WERI-Rb-1 (cell line): ENCODE measurements at regions not wholly inside any gene's neighbourhood (a gene's known extent, or its start where the extent isn't known, plus 50 kb on each side); places are given as distances from the start of the nearest gene placed in this dataset.
"Not testable (repeated sequence)": the region's sequence is repeated elsewhere in the genome, so short reads cannot be mapped to it uniquely, and the experiment has no call there.

Experiments used
- DNase-seq: peaks from one replicate; pipeline ENCODE4 v3.0.0-alpha.2; 2020
- H3K27ac ChIP-seq: fragments of 250-450 bp; sonication (Bioruptor Pico); 2 replicates; pipeline ENCODE4 v1.5.1; 2020; ENCODE audit warnings: mild to moderate bottlenecking, moderate library complexity
- H3K27me3 ChIP-seq: fragments of 250-450 bp; sonication (Bioruptor Pico); 2 replicates; pipeline ENCODE4 v1.5.1; 2021; ENCODE audit warnings: mild to moderate bottlenecking, low read depth, moderate library complexity; ENCODE audit not compliant: insufficient read depth, severe bottlenecking
- H3K36me3 ChIP-seq: fragments of 250-450 bp; sonication (Bioruptor Pico); 2 replicates; pipeline ENCODE4 v1.5.1; 2020; ENCODE audit warnings: mild to moderate bottlenecking, moderate library complexity
- H3K4me3 ChIP-seq: 2 replicates; pipeline ENCODE4 v1.5.1; 2011; ENCODE audit warnings: low read depth, mild to moderate bottlenecking, control low read depth, low read length
- H3K9me3 ChIP-seq: fragments of 250-450 bp; sonication (Bioruptor Pico); 2 replicates; pipeline ENCODE4 v1.5.1; 2021; ENCODE audit warnings: mild to moderate bottlenecking, moderate library complexity; ENCODE audit not compliant: severe bottlenecking
- CTCF ChIP-seq: IDR thresholded peaks from 2 replicates; pipeline ENCODE4 v1.5.1; 2011; ENCODE audit warnings: low read depth, mild to moderate bottlenecking, control low read depth, inconsistent platforms, low read length

GRCh38 chr1:233500106-233500505, 113.8 kb upstream of the KCNK1 start:
- DNase-seq: no peak
- no peaks in the 10 kb centered on the region for H3K9me3 ChIP-seq
- H3K27ac ChIP-seq: no peak overlapping the region
- H3K36me3 ChIP-seq: no peaks in the 10 kb centered on the region
- TF ChIP-seq CTCF: no peak
- no peak overlapping the region for H3K4me3 ChIP-seq
- peaks cover 82% of the 10 kb centered on the region for H3K27me3 ChIP-seq

- Histone ChIP-seq H3K27me3 (peaks cover 70% of the 10 kb centered on the region), H3K9me3 (no peaks in the 10 kb centered on the region), H3K4me3 (no peak overlapping the region), H3K36me3 (no peaks in the 10 kb centered on the region), H3K27ac (no peak overlapping the region)
- no peak for DNase-seq
- TF ChIP-seq CTCF: no peak
Measured at GRCh38 chr1:233503366-233503954, 110.4 kb upstream of the KCNK1 start.

- H3K4me3 ChIP-seq: no peak overlapping the region
- TF ChIP-seq CTCF: no peak
- no peaks in the 10 kb centered on the region for H3K36me3 ChIP-seq
- no peak for DNase-seq
- H3K27ac ChIP-seq: no peak overlapping the region
- no peaks in the 10 kb centered on the region for H3K9me3 ChIP-seq
- peaks cover 67% of the 10 kb centered on the region for H3K27me3 ChIP-seq
Measured at GRCh38 chr1:233505130-233505529, 108.8 kb upstream of the KCNK1 start.

- H3K9me3 ChIP-seq, H3K36me3 ChIP-seq, DNase-seq, H3K27ac ChIP-seq, H3K4me3 ChIP-seq: not testable (repeated sequence)
- H3K27me3 ChIP-seq: peaks cover 66% of the 10 kb centered on the region
Measured at GRCh38 chr1:233505889-233506288, 108.0 kb upstream of the KCNK1 start.

- TF ChIP-seq CTCF: no peak
- DNase-seq: no peak
- Histone ChIP-seq H3K9me3 (no peaks in the 10 kb centered on the region), H3K36me3 (no peaks in the 10 kb centered on the region), H3K4me3 (no peak overlapping the region), H3K27me3 (peaks cover 74% of the 10 kb centered on the region), H3K27ac (no peak overlapping the region)
Measured at GRCh38 chr1:233509526-233509925, 104.4 kb upstream of the KCNK1 start.

- DNase-seq: no peak
- Histone ChIP-seq H3K27ac (no peak overlapping the region), H3K4me3 (no peak overlapping the region), H3K27me3 (peaks cover 89% of the 10 kb centered on the region), H3K36me3 (no peaks in the 10 kb centered on the region), H3K9me3 (no peaks in the 10 kb centered on the region)
- TF ChIP-seq CTCF: no peak
Measured at GRCh38 chr1:233512538-233512937, 101.4 kb upstream of the KCNK1 start.
